ACC112 (cell line): ENCODE measurements at regions not wholly inside any gene's neighbourhood (a gene's known extent, or its start where the extent isn't known, plus 50 kb on each side); places are given as distances from the start of the nearest gene placed in this dataset.

Experiments used
- H2AFZ ChIP-seq: fragments of 200-600 bp; sonication (generic); one replicate; pipeline ENCODE4 v1.6.0; 2017; ENCODE audit warnings: antibody characterized with exemption, low read length; ENCODE audit not compliant: unreplicated experiment
- H3K27ac ChIP-seq: fragments of 200-600 bp; sonication (generic); 2 replicates; pipeline ENCODE4 v1.5.1; 2014; ENCODE audit warnings: low read depth, mild to moderate bottlenecking, antibody characterized with exemption, low read length, moderate library complexity
- H3K27me3 ChIP-seq: fragments of 200-600 bp; sonication (generic); 2 replicates; pipeline ENCODE4 v1.6.1; 2014; ENCODE audit warnings: mild to moderate bottlenecking, antibody characterized with exemption, low read length, moderate library complexity, mixed read lengths; ENCODE audit not compliant: insufficient read depth
- H3K36me3 ChIP-seq: fragments of 200-600 bp; sonication (generic); 2 replicates; pipeline ENCODE4 v1.6.1; 2016; ENCODE audit warnings: mild to moderate bottlenecking, antibody characterized with exemption, low read length, moderate library complexity, mixed read lengths; ENCODE audit not compliant: insufficient read depth
- H3K4me1 ChIP-seq: fragments of 200-600 bp; sonication (generic); one replicate; pipeline ENCODE4 v1.6.1; 2016; ENCODE audit warnings: low read length, mixed read lengths; ENCODE audit not compliant: insufficient read depth, unreplicated experiment, control insufficient read depth
- H3K4me3 ChIP-seq: fragments of 200-600 bp; sonication (generic); 2 replicates; pipeline ENCODE4 v1.5.1; 2014; ENCODE audit warnings: mild to moderate bottlenecking, low read depth, low read length
- H3K79me2 ChIP-seq: fragments of 200-600 bp; sonication (generic); one replicate; pipeline ENCODE4 v1.6.0; 2016; ENCODE audit warnings: low read length; ENCODE audit not compliant: control insufficient read depth, unreplicated experiment, insufficient read depth

DNA sequence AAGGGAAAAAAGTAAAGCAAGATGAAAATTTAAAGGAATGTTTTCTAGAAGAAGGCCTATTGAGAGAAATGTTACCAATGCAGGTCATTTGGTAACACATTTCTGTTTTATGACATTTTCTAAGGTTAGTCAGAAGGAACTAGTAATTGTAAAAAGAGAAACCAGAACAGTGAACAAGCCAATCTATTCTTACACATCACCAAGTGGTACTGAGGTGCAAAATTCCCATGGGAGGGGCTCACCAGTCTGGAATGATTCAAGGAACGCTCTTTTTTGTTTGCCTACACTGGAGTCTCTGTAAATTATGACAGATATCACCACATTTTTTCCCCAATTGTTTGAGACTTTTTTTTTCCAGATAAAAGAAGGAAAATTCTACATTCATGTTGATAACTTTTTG, 404.7 kb upstream of the CNKSR2 start:
- Histone ChIP-seq H3K27ac (no peak overlapping the region), H3K79me2 (no peaks in the 10 kb centered on the region), H2AFZ (no peak overlapping the region), H3K4me3 (no peak overlapping the region), H3K4me1 (peaks cover 7% of the 10 kb centered on the region), H3K36me3 (no peaks in the 10 kb centered on the region), H3K27me3 (no peaks in the 10 kb centered on the region)

DNA sequence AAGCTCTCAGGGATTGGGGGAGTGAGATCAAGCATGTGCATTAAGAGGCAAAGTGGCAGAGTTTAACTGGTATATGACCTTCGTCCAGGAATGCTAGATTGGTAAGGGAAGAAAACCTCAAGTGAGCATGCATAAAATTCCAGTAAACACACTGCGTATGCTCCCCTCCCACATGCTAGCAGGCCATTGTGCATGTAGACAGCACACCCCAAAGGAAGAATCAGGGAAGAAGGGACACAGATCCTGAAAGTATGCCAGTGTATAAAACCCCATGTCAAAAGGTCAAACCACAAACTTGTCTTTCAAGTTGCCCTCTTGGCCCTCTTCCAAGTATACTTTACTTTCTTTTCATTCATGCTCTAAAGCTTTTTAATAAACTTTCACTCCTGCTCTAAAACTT, 405.2 kb upstream of the CNKSR2 start:
- peaks cover 2% of the 10 kb centered on the region for H3K4me1 ChIP-seq
- no peaks in the 10 kb centered on the region for H3K79me2 ChIP-seq
- no peak overlapping the region for H3K27ac ChIP-seq
- no peaks in the 10 kb centered on the region for H3K27me3 ChIP-seq
- no peak overlapping the region for H3K4me3 ChIP-seq
- no peaks in the 10 kb centered on the region for H3K36me3 ChIP-seq
- no peak overlapping the region for H2AFZ ChIP-seq

DNA sequence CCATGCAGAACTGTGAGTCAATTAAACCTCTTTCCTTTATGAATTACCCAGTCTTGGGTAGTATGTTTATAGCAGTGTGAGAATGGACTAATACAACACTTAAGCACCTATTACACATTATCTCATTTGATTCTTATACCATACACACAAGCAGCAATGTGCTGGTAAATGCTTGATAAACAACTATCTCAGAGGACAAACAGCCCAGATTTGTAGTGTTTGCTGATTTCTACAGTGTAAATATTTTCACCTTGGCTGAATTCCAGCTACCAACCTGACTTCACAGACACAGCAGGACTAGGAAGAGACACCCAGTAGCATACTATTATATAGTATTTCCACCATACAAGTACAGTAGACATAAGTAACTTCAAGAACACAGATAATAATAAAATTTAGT, 406.5 kb upstream of the CNKSR2 start:
- Histone ChIP-seq H3K79me2 (no peaks in the 10 kb centered on the region), H3K4me3 (no peak overlapping the region), H3K27me3 (no peaks in the 10 kb centered on the region), H3K4me1 (no peaks in the 10 kb centered on the region), H3K27ac (no peak overlapping the region), H3K36me3 (no peaks in the 10 kb centered on the region), H2AFZ (no peak overlapping the region)

DNA sequence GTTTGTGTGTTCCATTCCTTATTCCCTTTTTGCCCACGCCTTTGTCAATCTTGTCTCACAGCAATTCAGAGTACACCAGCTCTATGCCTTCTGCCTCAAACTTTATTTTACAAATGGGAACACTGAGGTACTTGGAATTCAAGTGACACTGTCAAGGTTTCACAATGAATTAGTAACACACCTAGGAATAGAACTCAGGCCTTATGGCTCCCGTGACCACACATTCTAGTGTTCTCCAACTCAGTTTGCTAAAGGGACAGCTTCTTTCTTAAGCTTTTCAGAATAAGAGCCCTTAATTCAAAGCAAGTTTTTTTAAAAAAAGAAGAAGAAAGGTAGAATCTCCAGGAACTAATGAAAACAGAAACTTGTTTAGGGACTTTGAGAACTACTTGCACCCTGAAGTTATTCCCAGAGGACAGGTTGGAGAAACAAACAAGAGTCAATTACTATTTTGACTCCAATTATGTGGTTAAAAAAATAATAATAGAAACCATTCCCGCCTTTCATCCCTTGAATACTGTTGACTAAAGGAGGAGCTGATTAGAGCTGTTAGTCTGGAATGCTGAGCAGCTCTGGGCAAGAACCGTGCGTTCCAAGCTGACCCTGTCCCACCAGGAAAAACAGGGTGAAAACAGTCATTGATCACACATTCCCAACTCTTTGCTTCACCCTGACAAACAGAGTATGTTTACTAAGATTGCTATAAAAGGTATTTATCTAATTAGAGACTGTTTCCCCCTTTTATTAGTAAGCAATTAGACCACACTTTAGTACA, 408.8 kb upstream of the CNKSR2 start:
- no peak overlapping the region for H3K27ac ChIP-seq
- H3K79me2 ChIP-seq = no peaks in the 10 kb centered on the region
- H3K4me3 ChIP-seq = no peak overlapping the region
- no peaks in the 10 kb centered on the region for H3K36me3 ChIP-seq
- H3K4me1 ChIP-seq = no peaks in the 10 kb centered on the region
- no peaks in the 10 kb centered on the region for H3K27me3 ChIP-seq
- H2AFZ ChIP-seq = no peak overlapping the region

DNA sequence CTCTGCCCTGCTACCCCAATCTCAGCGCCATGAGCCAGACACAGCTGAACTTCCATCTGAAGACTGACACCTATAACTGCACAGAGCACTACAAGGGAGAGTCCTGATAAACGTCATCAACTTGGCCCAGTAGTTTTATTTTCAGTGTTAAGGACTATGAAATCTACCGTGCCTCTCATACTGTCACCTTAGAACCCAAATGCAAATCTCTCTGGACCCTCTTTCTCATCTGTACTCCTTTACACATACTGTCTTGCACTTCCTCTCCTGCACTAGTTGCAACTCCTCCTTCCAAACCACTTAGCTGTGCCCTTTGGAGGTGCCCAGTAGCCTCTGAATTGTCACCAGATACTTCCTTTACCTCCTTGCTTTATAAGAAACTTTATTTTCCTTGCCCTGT, 420.2 kb upstream of the CNKSR2 start:
- H3K79me2 ChIP-seq = no peaks in the 10 kb centered on the region
- no peaks in the 10 kb centered on the region for H3K4me1 ChIP-seq
- H2AFZ ChIP-seq = no peak overlapping the region
- H3K27me3 ChIP-seq = no peaks in the 10 kb centered on the region
- no peak overlapping the region for H3K27ac ChIP-seq
- H3K4me3 ChIP-seq = no peak overlapping the region
- no peaks in the 10 kb centered on the region for H3K36me3 ChIP-seq

DNA sequence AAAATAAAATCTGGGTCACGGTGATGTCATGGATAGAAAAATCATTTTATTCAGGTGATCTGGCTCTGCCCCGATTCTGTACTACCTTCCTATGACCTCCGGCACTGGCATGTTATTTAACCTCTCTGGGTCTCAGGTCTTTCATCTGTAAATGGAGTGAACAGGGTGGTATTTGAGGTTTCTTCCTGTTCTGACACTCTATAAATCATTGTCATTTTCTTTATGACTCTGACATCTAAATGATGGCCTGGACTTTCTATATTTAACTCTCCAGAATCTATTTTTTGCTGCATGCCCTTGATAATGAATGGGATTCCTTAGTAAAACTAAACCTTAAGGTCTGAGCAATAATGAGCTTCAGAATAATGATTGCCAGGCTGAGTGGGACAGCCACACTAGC, 422.0 kb upstream of the CNKSR2 start:
- H3K36me3 ChIP-seq = no peaks in the 10 kb centered on the region
- no peaks in the 10 kb centered on the region for H3K79me2 ChIP-seq
- no peak overlapping the region for H3K4me3 ChIP-seq
- H3K27me3 ChIP-seq = no peaks in the 10 kb centered on the region
- H3K27ac ChIP-seq = no peak overlapping the region
- H2AFZ ChIP-seq = no peak overlapping the region
- no peaks in the 10 kb centered on the region for H3K4me1 ChIP-seq

DNA sequence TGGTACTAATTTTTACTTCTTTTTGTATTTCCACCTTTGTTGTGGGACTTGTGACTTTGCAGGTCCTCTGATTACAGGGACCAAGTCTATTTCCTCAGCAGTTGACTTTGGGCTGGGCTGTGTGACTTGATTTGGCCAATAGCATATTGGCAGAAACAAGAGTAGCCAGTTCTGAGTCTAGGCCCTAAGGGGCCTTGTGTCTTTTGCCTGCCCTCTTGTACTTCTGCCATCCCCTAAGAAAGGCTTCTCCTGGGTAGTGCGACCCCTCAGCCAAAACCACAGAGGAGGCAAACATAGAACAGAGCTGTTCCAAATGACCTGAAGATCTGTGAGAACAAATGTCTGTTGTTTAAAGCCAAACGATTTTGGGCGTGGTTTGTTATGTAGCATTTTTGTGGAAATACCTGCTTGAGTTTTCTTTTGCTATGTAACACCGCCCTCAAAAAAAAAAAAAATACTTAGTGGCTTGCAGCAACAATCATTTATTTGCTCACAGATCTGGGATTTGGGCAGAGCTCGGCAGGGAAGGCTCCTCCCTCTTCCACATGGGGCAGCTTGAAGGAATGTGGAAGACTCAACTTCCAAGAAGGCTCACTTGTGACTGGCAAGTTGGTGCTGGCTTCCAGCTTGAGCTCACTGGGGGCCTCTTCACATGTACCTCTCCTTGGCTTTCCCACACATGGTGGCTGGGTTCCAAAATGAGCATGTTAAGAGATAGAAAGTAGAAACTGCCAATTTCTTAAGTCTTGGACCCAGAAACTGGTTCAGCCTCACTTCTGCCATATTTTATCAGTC, 423.0 kb upstream of the CNKSR2 start:
- no peaks in the 10 kb centered on the region for H3K4me1 ChIP-seq
- H3K27ac ChIP-seq = no peak overlapping the region
- no peak overlapping the region for H2AFZ ChIP-seq
- H3K79me2 ChIP-seq = no peaks in the 10 kb centered on the region
- H3K36me3 ChIP-seq = no peaks in the 10 kb centered on the region
- H3K4me3 ChIP-seq = no peak overlapping the region
- H3K27me3 ChIP-seq = no peaks in the 10 kb centered on the region

DNA sequence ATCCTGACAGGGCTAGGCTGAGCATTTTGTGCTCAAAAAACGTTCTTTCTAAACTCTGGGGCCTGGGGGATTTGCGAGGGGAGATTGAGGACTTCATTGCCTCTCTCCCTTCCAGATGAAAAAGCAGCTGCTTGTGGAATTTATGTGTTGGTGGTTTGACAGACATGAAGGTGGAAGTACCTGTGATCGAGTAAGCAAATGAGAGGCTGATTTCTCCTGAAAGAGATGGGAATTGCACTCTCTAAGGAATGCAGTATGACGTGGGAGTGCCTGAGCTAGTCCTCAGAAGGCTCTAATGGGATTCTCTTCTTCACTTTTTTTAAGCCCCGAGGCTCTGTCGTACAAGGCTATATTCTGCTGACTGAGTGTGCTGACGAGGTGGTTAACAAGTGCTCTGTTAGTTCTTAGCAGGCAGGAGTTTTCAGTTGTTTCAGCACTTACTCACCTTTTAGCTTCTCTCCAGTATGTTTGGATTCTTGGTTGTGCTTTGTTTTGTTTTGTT, 426.8 kb upstream of the CNKSR2 start:
- Histone ChIP-seq H3K4me1 (no peaks in the 10 kb centered on the region), H3K27me3 (no peaks in the 10 kb centered on the region), H3K27ac (no peak overlapping the region), H3K36me3 (no peaks in the 10 kb centered on the region), H3K4me3 (0 out of 2 replicates have a peak overlapping the region, but pooled peaks have one; percentile 16), H3K79me2 (no peaks in the 10 kb centered on the region), H2AFZ (no peak overlapping the region)

DNA sequence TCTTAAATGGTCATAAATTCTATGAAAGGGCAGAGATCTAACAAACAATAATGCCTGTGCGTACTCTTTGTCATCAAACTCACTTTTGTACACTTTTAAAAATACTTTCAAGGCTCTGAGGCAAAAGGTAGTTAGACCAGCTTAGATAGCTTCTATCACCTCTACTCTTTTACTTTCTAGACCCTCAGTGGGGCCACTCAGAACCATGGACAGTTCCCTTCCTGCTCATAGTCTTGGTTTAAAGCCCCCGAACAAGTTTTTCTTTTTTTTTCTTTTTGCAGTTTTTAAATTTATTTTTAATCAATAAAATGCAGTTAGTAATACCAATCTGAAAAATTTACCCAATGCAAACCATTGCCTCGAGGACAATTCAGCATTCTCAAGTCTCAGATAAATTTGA, 460.5 kb upstream of the CNKSR2 start:
- H3K27ac ChIP-seq = no peak overlapping the region
- H3K4me1 ChIP-seq = no peaks in the 10 kb centered on the region
- no peak overlapping the region for H3K4me3 ChIP-seq
- H3K79me2 ChIP-seq = no peaks in the 10 kb centered on the region
- H3K27me3 ChIP-seq = no peaks in the 10 kb centered on the region
- H2AFZ ChIP-seq = no peak overlapping the region
- no peaks in the 10 kb centered on the region for H3K36me3 ChIP-seq

DNA sequence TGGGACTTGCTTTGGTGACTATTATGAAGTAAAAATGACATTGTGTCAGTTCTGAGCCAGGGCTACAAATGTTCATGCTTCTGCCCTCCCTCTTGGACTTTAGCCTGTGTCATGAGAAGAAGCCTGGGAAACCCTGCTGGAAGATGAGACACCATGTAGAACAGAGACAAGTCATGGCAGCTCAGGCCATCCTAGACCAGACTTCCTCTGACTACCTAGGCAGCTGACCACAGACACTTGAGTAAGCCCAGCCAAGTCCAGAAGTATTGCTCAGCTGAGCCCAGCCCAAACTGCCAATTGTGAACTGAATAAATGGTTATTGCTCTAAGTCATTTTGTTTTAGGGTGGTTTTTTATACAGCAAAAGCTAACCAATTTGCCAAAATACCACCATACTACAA, 467.6 kb upstream of the CNKSR2 start:
- H3K27ac ChIP-seq = no peak overlapping the region
- H3K4me1 ChIP-seq = no peaks in the 10 kb centered on the region
- H3K27me3 ChIP-seq = no peaks in the 10 kb centered on the region
- H3K79me2 ChIP-seq = no peaks in the 10 kb centered on the region
- H3K4me3 ChIP-seq = no peak overlapping the region
- no peak overlapping the region for H2AFZ ChIP-seq
- no peaks in the 10 kb centered on the region for H3K36me3 ChIP-seq

DNA sequence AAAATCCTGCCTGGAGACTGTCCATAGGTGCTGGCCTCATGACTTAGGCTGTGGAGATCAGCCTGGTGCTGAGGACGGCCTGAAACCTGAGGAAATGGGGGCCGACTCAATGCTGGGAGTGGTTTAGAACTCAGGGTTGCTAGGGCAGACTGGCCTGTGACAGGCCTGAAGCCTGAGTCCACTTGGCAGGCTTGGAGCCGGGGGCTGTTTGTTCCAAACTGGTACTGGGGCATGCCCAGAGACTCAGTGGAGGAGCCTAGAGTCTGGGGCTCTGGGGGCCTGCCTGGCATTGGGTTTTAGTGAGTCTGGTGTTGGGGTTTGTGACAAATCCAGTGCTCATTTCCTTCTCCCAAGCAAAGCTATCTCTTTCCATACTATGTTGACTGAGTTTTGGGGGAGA, 489.7 kb upstream of the CNKSR2 start:
- H2AFZ ChIP-seq = no peak overlapping the region
- H3K27ac ChIP-seq = no peak overlapping the region
- no peaks in the 10 kb centered on the region for H3K36me3 ChIP-seq
- H3K27me3 ChIP-seq = no peaks in the 10 kb centered on the region
- no peaks in the 10 kb centered on the region for H3K4me1 ChIP-seq
- H3K79me2 ChIP-seq = no peaks in the 10 kb centered on the region
- no peak overlapping the region for H3K4me3 ChIP-seq
